ENCODE measurements at regions not wholly inside any gene's neighbourhood (a gene's known extent, or its start where the extent isn't known, plus 50 kb on each side); places are given as distances from the start of the nearest gene placed in this dataset.

DNA sequence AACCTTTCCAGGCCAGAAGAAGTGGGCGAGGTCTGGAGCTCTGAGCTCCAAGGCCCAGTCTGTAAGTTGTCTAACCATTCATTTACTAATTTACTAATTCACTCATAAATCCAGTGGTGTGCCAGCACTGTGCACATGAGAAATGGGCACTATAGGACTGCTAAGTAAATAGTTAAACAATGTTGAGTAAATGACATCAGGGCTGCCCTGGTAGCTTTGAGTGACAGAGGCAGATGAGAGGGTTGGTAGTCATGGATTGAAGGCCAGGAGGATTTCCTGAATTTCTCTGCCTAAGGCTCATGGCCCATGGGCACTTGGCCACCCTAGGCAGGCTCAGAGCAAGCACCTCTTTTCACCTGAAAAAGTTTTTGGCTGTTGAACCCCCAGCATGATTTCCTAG lies 216.9 kb upstream of the RXFP2 start:
- Histone ChIP-seq H4K20me1 (ENCODE audit: control insufficient read depth, insufficient read depth) (no peaks in the 10 kb centered on the region), H3K79me2 (ENCODE audit: control insufficient read depth, insufficient read depth, low read length) (no peaks in the 10 kb centered on the region), H3K36me3 (ENCODE audit: control insufficient read depth in 2 of 2, insufficient read depth in 2 of 2, low read length in 1 of 2) (no peaks in the 10 kb centered on the region), H3K4me2 (ENCODE audit: control insufficient read depth, insufficient read depth) (no peak overlapping the region), H2AFZ (ENCODE audit: control insufficient read depth, low read depth, low read length) (no peak overlapping the region), H3K9me3 (replicated peaks; ENCODE audit: control insufficient read depth, insufficient read depth, low read length) (no peaks in the 10 kb centered on the region), H3K27me3 (replicated peaks in 1 of 2; ENCODE audit: control insufficient read depth in 2 of 2, insufficient read depth in 2 of 2, low read length in 1 of 2) (no peaks in the 10 kb centered on the region), H3K4me1 (ENCODE audit: control insufficient read depth, insufficient read depth, low read length) (no peaks in the 10 kb centered on the region), H3K4me3 (no peak overlapping the region), H3K9ac (ENCODE audit: control insufficient read depth, insufficient read depth, low read length) (no peak overlapping the region), H3K27ac (ENCODE audit: control insufficient read depth, insufficient read depth) (no peak overlapping the region)
- CTCF ChIA-PET, result no interaction called here
- in situ Hi-C loops (cut with MboI), result no loop called here
- SMC1A ChIA-PET (ENCODE audit: uncharacterized antibody, unreplicated experiment), result interaction anchor here (1.1 kb wide), 2 partner anchors 91 to 621 kb away, joined by 3 read pairs; no protein-coding TSS in a partner anchor
- intact Hi-C loops (cut with micrococcal nuclease; ENCODE audit: unreplicated experiment), result no loop called here
- FAIRE-seq, result no peak
- no peak for DNase-seq (ENCODE audit: low read depth, low spot score)
- 0% methylated on average over 1 of the region's 1 CpG for WGBS (ENCODE audit: insufficient coverage, insufficient replicate concordance, low lambda C conversion rate, missing lambda C conversion rate)
- BruUV-seq (replicated peaks), result no TSS peak
- RAD21 ChIA-PET (ENCODE audit: unreplicated experiment), result no interaction called here
- TF ChIP-seq NR2C1 (IDR thresholded peaks at IDR 0.05), result no peak
- no peak for TF ChIP-seq RB1 (IDR thresholded peaks at IDR 0.05; ENCODE audit: borderline replicate concordance)
- TF ChIP-seq, protein P1, sequence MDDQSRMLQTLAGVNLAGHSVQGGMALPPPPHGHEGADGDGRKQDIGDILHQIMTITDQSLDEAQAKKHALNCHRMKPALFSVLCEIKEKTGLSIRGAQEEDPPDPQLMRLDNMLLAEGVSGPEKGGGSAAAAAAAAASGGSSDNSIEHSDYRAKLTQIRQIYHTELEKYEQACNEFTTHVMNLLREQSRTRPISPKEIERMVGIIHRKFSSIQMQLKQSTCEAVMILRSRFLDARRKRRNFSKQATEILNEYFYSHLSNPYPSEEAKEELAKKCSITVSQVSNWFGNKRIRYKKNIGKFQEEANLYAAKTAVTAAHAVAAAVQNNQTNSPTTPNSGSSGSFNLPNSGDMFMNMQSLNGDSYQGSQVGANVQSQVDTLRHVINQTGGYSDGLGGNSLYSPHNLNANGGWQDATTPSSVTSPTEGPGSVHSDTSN (IDR thresholded peaks at IDR 0.05; ENCODE audit: insufficient replicate concordance, low read depth, low read length), result no peak
- ATAC-seq, result no peak
- POLR2A ChIA-PET, result no interaction called here

DNA sequence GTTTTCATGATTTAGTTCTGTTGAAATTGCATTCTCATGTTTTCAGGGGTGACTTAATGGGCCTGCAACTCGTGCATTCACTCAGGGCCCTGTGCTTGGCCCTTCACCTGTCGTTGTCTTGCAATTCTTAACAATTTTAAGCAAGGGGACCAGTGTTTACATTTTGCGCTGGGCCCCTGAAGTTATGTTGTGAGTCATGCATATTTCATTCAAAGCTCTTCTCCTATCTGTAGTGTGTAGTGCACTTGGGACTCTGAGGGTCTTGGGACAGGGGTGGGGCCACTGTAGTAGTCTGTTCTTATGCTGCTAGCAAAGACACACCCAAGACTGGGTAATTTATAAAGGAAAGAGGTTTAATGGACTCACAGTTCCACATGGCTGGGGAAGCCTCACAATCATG lies 211.2 kb upstream of the RXFP2 start:
- Histone ChIP-seq H3K4me1 (ENCODE audit: control insufficient read depth, insufficient read depth, low read length) (no peaks in the 10 kb centered on the region), H3K27me3 (replicated peaks in 1 of 2; ENCODE audit: control insufficient read depth in 2 of 2, insufficient read depth in 2 of 2, low read length in 1 of 2) (no peaks in the 10 kb centered on the region), H3K36me3 (ENCODE audit: control insufficient read depth in 2 of 2, insufficient read depth in 2 of 2, low read length in 1 of 2) (no peaks in the 10 kb centered on the region), H3K9ac (ENCODE audit: control insufficient read depth, insufficient read depth, low read length) (no peak overlapping the region), H2AFZ (ENCODE audit: control insufficient read depth, low read depth, low read length) (no peak overlapping the region), H3K9me3 (replicated peaks; ENCODE audit: control insufficient read depth, insufficient read depth, low read length) (no peaks in the 10 kb centered on the region; the same call in 2 of the 3 replicates), H4K20me1 (ENCODE audit: control insufficient read depth, insufficient read depth) (no peaks in the 10 kb centered on the region), H3K27ac (ENCODE audit: control insufficient read depth, insufficient read depth) (no peak overlapping the region), H3K4me3 (no peak overlapping the region), H3K79me2 (ENCODE audit: control insufficient read depth, insufficient read depth, low read length) (no peaks in the 10 kb centered on the region), H3K4me2 (ENCODE audit: control insufficient read depth, insufficient read depth) (no peak overlapping the region)
- 31% methylated on average over 3 of the region's 3 CpGs for WGBS (ENCODE audit: insufficient coverage, insufficient replicate concordance, low lambda C conversion rate, missing lambda C conversion rate)
- ATAC-seq, result no peak
- RAD21 ChIA-PET (ENCODE audit: unreplicated experiment), result no interaction called here
- CTCF ChIA-PET, result no interaction called here
- in situ Hi-C loops (cut with MboI), result no loop called here
- FAIRE-seq, result no peak
- POLR2A ChIA-PET, result no interaction called here
- TF ChIP-seq SUPT20H (IDR thresholded peaks at IDR 0.05; ENCODE audit: borderline replicate concordance, control insufficient read depth, low read depth, low read length), result no peak
- TF ChIP-seq NFYA (IDR thresholded peaks at IDR 0.05; ENCODE audit: borderline replicate concordance, low read depth, low read length), result no peak
- TF ChIP-seq SIX5 (IDR thresholded peaks at IDR 0.05; ENCODE audit: low read depth, low read length, severe bottlenecking), result no peak
- TF ChIP-seq, protein P2, sequence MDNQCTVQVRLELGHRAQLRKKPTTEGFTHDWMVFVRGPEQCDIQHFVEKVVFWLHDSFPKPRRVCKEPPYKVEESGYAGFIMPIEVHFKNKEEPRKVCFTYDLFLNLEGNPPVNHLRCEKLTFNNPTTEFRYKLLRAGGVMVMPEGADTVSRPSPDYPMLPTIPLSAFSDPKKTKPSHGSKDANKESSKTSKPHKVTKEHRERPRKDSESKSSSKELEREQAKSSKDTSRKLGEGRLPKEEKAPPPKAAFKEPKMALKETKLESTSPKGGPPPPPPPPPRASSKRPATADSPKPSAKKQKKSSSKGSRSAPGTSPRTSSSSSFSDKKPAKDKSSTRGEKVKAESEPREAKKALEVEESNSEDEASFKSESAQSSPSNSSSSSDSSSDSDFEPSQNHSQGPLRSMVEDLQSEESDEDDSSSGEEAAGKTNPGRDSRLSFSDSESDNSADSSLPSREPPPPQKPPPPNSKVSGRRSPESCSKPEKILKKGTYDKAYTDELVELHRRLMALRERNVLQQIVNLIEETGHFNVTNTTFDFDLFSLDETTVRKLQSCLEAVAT (IDR thresholded peaks at IDR 0.05), result no peak
- no peak for TF ChIP-seq ZNF274 (IDR thresholded peaks at IDR 0.05; ENCODE audit: insufficient read depth, insufficient read length)
- no peak for TF ChIP-seq SREBF1 (IDR thresholded peaks at IDR 0.05; ENCODE audit: low read length)
- TF ChIP-seq, protein P3, sequence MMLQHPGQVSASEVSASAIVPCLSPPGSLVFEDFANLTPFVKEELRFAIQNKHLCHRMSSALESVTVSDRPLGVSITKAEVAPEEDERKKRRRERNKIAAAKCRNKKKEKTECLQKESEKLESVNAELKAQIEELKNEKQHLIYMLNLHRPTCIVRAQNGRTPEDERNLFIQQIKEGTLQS (IDR thresholded peaks at IDR 0.05; ENCODE audit: borderline replicate concordance, extremely low read depth, low read depth, low read length), result no peak
- no peak for TF ChIP-seq TCF7 (IDR thresholded peaks at IDR 0.05; ENCODE audit: borderline replicate concordance)
- TF ChIP-seq POLR2A (IDR thresholded peaks at IDR 0.05; ENCODE audit: low read depth, low read length), result no peak
- no TSS peak for BruUV-seq (replicated peaks)
- SMC1A ChIA-PET (ENCODE audit: uncharacterized antibody, unreplicated experiment), result no interaction called here
- intact Hi-C loops (cut with micrococcal nuclease; ENCODE audit: unreplicated experiment), result no loop called here
- no peak for DNase-seq (ENCODE audit: low read depth, low spot score)

Measured in GM12878 (cell line).